Progenitor cell of endocrine pancreas (in vitro differentiated cells): ENCODE measurements at regions not wholly inside any gene's neighbourhood (a gene's known extent, or its start where the extent isn't known, plus 50 kb on each side); places are given as distances from the start of the nearest gene placed in this dataset.
"Not testable (repeated sequence)": the region's sequence is repeated elsewhere in the genome, so short reads cannot be mapped to it uniquely, and the experiment has no call there.

ENCODE experiments used
- DNase-seq: peaks from one replicate; pipeline ENCODE4 v3.0.0; 2021; ENCODE audit warnings: low spot score; ENCODE audit not compliant: unreplicated experiment
- H3K27ac Mint-ChIP-seq: 2 replicates; pipeline ENCODE4 v1.8.0; 2021; ENCODE audit warnings: mild to moderate bottlenecking, moderate library complexity, mixed read lengths
- H3K27me3 Mint-ChIP-seq: 2 replicates; pipeline ENCODE4 v1.8.0; 2021; ENCODE audit warnings: mixed read lengths
- H3K36me3 Mint-ChIP-seq: 2 replicates; pipeline ENCODE4 v1.8.0; 2022; ENCODE audit warnings: mixed read lengths; ENCODE audit not compliant: insufficient read depth
- H3K4me1 Mint-ChIP-seq: 2 replicates; pipeline ENCODE4 v1.8.0; 2021; ENCODE audit warnings: low read depth, mixed read lengths
- H3K4me3 Mint-ChIP-seq: 2 replicates; pipeline ENCODE4 v1.8.0; 2021; ENCODE audit warnings: low read depth, mild to moderate bottlenecking, moderate library complexity, mixed read lengths
- H3K9me3 Mint-ChIP-seq: 2 replicates; pipeline ENCODE4 v1.8.0; 2021; ENCODE audit warnings: low read depth, mixed read lengths
- CTCF ChIP-seq: fragments of 200-600 bp; sonication (generic); IDR thresholded peaks from one replicate; pipeline ENCODE4 v1.5.0; 2021; ENCODE audit warnings: antibody characterized with exemption, mild to moderate bottlenecking; ENCODE audit not compliant: unreplicated experiment

GRCh38 chr2:32874931-32875330 is 71.8 kb upstream of the LTBP1 start:
- TF ChIP-seq CTCF, result no peak
- no peaks in the 10 kb centered on the region for H3K27me3 Mint-ChIP-seq
- H3K9me3 Mint-ChIP-seq, result peaks cover 6% of the 10 kb centered on the region
- no peaks in the 10 kb centered on the region for H3K36me3 Mint-ChIP-seq
- H3K4me3 Mint-ChIP-seq, result no peak overlapping the region
- no peak for DNase-seq
- H3K4me1 Mint-ChIP-seq, result no peaks in the 10 kb centered on the region
- H3K27ac Mint-ChIP-seq, result no peak overlapping the region

DNA sequence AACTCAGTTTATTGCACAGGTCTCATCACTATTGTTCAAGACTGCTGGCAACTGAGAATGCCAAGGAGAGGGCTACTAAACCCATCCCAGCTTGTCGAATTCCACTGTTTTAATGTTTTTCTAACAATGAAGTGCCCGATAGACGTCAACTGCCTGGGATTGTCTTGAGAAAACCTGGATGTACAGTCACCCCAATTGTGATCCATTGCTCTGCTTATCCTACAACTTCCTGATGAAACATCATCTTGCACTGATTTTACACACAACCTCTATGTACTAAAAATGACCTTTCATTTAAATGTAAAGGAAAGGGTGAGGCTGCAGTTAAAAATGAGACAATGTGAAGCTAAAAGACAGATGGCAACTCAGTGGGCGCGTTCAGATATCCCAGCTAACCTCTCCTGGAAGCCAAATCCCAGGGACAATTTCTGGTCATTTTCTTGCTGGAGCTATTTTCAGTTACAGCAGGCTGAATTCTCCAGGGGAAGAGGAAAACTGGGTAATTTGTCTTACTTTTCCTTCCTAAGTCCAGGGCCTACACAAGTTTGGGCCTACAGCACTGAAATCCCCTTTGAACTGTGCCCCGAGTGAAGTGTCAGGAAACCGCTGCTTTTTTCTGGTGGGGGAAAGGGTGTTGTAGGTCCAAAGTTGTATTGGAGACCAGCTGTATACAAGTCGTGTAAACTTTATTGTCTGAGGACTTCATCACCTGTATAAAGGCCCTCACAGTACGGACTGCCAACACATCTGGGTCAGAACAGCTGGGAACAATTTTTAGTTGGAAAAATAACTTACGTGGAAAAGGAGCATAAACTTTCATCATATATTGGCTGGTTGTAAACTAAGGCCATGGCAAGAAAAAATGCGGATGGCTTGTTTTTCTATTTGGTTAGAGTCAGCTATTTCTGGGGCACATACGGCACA is 68.9 kb upstream of the LTBP1 start:
- no peak for TF ChIP-seq CTCF
- no peak overlapping the region for H3K4me3 Mint-ChIP-seq
- no peaks in the 10 kb centered on the region for H3K4me1 Mint-ChIP-seq
- H3K27me3 Mint-ChIP-seq, result no peaks in the 10 kb centered on the region
- no peak for DNase-seq
- H3K9me3 Mint-ChIP-seq, result no peaks in the 10 kb centered on the region
- no peak overlapping the region for H3K27ac Mint-ChIP-seq
- no peaks in the 10 kb centered on the region for H3K36me3 Mint-ChIP-seq

DNA sequence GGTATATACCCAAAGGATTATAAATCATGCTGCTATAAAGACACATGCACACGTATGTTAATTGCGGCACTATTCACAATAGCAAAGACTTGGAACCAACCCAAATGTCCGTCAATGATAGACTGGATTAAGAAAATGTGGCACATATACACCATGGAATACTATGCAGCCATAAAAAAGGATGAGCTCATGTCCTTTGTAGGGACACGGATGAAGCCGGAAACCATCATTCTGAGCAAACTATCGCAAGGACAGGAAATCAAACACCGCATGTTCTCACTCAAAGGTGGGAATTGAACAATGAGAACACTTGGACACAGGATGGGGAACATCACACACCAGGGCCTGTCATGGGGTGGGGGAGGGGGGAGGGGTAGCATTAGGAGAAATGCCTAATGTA is 66.8 kb upstream of the LTBP1 start:
- not testable (repeated sequence) for H3K9me3 Mint-ChIP-seq, H3K4me1 Mint-ChIP-seq, DNase-seq, H3K27me3 Mint-ChIP-seq, H3K4me3 Mint-ChIP-seq, H3K36me3 Mint-ChIP-seq
- H3K27ac Mint-ChIP-seq, result peak overlapping the region; percentile 67

GRCh38 chr2:32882816-32883810 is 63.6 kb upstream of the LTBP1 start:
- TF ChIP-seq CTCF, result no peak

GRCh38 chr2:32884346-32884745 is 62.4 kb upstream of the LTBP1 start:
- Mint-ChIP-seq H3K4me1 (no peaks in the 10 kb centered on the region), H3K36me3 (peaks cover 1% of the 10 kb centered on the region), H3K27me3 (no peaks in the 10 kb centered on the region), H3K4me3 (no peak overlapping the region), H3K9me3 (peaks cover 11% of the 10 kb centered on the region), H3K27ac (no peak overlapping the region)
- no peak for DNase-seq
- TF ChIP-seq CTCF, result no peak

More at GRCh38 chr2:32882816-32883810, 63.6 kb upstream of the LTBP1 start:
- Mint-ChIP-seq H3K27ac (no peak overlapping the region), H3K27me3 (no peaks in the 10 kb centered on the region), H3K36me3 (peaks cover 1% of the 10 kb centered on the region), H3K4me1 (no peaks in the 10 kb centered on the region), H3K4me3 (no peak overlapping the region), H3K9me3 (peaks cover 11% of the 10 kb centered on the region)
- no peak for DNase-seq

DNA sequence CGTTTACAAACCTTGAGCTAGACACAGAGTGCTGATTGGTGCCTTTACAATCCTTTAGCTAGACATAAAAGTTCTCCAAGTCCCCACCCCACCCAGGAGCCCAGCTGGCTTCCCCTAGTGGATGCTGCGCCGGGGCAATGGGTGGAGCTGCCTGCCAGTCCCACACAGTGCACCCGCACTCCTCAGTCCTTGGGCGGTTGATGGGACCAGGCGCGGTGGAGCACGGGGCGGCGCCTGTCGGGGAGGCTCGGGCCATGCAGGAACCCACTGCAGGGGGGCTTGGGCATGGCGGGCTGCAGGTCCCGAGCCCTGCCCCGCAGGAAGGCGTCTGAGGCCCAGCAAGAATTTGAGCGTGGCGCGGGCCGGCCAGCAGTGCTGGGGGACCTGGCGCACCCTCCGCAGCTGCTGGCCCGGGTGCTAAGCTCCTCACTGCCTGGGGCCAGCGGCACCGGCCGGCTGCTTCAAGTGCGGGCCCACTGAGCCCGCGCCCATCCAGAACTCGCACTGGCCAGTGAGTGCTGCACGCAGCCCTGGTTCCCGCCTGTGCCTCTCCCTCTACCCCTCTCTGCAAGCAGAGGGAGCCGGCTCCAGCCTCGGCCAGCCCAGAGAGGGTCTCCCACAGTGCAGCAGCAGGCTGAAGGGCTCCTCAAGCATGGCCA is 60.2 kb upstream of the LTBP1 start:
- H3K4me3 Mint-ChIP-seq, H3K4me1 Mint-ChIP-seq, H3K27ac Mint-ChIP-seq, H3K27me3 Mint-ChIP-seq, H3K36me3 Mint-ChIP-seq, DNase-seq: not testable (repeated sequence)
- H3K9me3 Mint-ChIP-seq, result peaks cover 11% of the 10 kb centered on the region
